Naive thymus-derived CD4-positive, alpha-beta T cell (primary cell): ENCODE measurements at regions not wholly inside any gene's neighbourhood (a gene's known extent, or its start where the extent isn't known, plus 50 kb on each side); places are given as distances from the start of the nearest gene placed in this dataset.
"Not testable (repeated sequence)": the region's sequence is repeated elsewhere in the genome, so short reads cannot be mapped to it uniquely, and the experiment has no call there.

Source experiments
- ATAC-seq: fragments of 150-1000 bp; cut with Tn5 transposase; 2 replicates; pipeline ENCODE4 v1.10.0; 2021; ENCODE audit warnings: mild to moderate bottlenecking, moderate library complexity
- CTCF ChIA-PET: fragments of 350-600 bp; sonication (Branson Sonifier 250); formaldehyde crosslinking; loops from one replicate; lab custom pipeline; 2021; ENCODE audit warnings: antibody characterized with exemption; lab: Charles Lee
- POLR2A ChIA-PET: fragments of 350-600 bp; sonication (Branson Sonifier 250); formaldehyde crosslinking; loops from one replicate; lab custom pipeline; 2021; ENCODE audit warnings: antibody characterized with exemption, inconsistent platforms; lab: Charles Lee
- DNase-seq, 9 donors: peaks; one replicate each; pipeline versions ENCODE4 v3.0.0 to v3.0.0-alpha.2; 2020 to 2022; ENCODE audit warnings: mixed read lengths in 1 of 9
- H3K27ac ChIP-seq: one replicate; pipeline ENCODE4 v1.7.0; 2013; ENCODE audit warnings: mild to moderate bottlenecking, low read depth, low read length, moderate library complexity
- H3K27me3 ChIP-seq, 2 donors: one replicate each; pipeline ENCODE4 v1.7.0; 2013; ENCODE audit warnings: low read length in 2 of 2, mild to moderate bottlenecking in 2 of 2, moderate library complexity in 2 of 2; ENCODE audit not compliant: control insufficient read depth in 2 of 2, insufficient read depth in 2 of 2
- H3K36me3 ChIP-seq, 3 experiments: 1 replicate in 2 of 3; 2 replicates in 1 of 3; pipeline ENCODE4 v1.7.0; 2013; ENCODE audit warnings: low read length in 3 of 3, mild to moderate bottlenecking in 3 of 3, moderate library complexity in 1 of 3; ENCODE audit not compliant: insufficient read depth in 3 of 3, control insufficient read depth in 2 of 3
- H3K4me1 ChIP-seq, 2 donors: one replicate each; pipeline ENCODE4 v1.7.0; 2013; ENCODE audit warnings: low read length in 2 of 2, mild to moderate bottlenecking in 2 of 2, moderate library complexity in 1 of 2; ENCODE audit not compliant: control insufficient read depth in 2 of 2, insufficient read depth in 2 of 2
- H3K4me3 ChIP-seq: 2 replicates; pipeline ENCODE4 v1.7.0; 2013; ENCODE audit warnings: mild to moderate bottlenecking, low read length
- H3K9me3 ChIP-seq, 3 experiments: 1 replicate in 2 of 3; 2 replicates in 1 of 3; pipeline ENCODE4 v1.7.0; 2013; ENCODE audit warnings: low read length in 3 of 3; ENCODE audit not compliant: control insufficient read depth in 2 of 3
- H3K27ac Mint-ChIP-seq, 9 donors: one replicate each; pipeline ENCODE4 v1.8.0; 2020 to 2022; ENCODE audit warnings: mixed read lengths in 9 of 9, mild to moderate bottlenecking in 8 of 9, moderate library complexity in 5 of 9, inconsistent platforms in 2 of 9
- H3K27me3 Mint-ChIP-seq, 5 donors: one replicate each; pipeline ENCODE4 v1.8.0; 2021 to 2022; ENCODE audit warnings: mixed read lengths in 5 of 5, mild to moderate bottlenecking in 1 of 5
- H3K36me3 Mint-ChIP-seq, 5 donors: one replicate each; pipeline ENCODE4 v1.8.0; 2020 to 2022; ENCODE audit warnings: mixed read lengths in 5 of 5, mild to moderate bottlenecking in 3 of 5, inconsistent platforms in 1 of 5
- H3K4me1 Mint-ChIP-seq, 7 donors: one replicate each; pipeline ENCODE4 v1.8.0; 2020 to 2022; ENCODE audit warnings: mixed read lengths in 7 of 7, mild to moderate bottlenecking in 3 of 7, inconsistent platforms in 1 of 7
- H3K4me3 Mint-ChIP-seq, 10 donors: one replicate each; pipeline ENCODE4 v1.8.0; 2020 to 2022; ENCODE audit warnings: mild to moderate bottlenecking in 10 of 10, mixed read lengths in 10 of 10, moderate library complexity in 6 of 10, inconsistent platforms in 2 of 10
- H3K9me3 Mint-ChIP-seq, 11 donors: one replicate each; pipeline ENCODE4 v1.8.0; 2020 to 2022; ENCODE audit warnings: mixed read lengths in 11 of 11, mild to moderate bottlenecking in 4 of 11, inconsistent platforms in 1 of 11, moderate library complexity in 1 of 11
- intact Hi-C, 2 donors: fragments of 100-400 bp; cut with micrococcal nuclease; formaldehyde crosslinking; loops; one replicate each; pipeline ENCODE4 v1.15.1; 2023

- POLR2A ChIA-PET, result no interaction called here
Measured at GRCh38 chr12:42030588-42030987, 114.1 kb downstream of the GXYLT1 start.

GRCh38 chr12:42027546-42027945 lies 117.1 kb downstream of the GXYLT1 start:
- ATAC-seq, result no peak
- POLR2A ChIA-PET, result no interaction called here
- DNase-seq, result no peak
- CTCF ChIA-PET, result no interaction called here
- no peaks in the 10 kb centered on the region for H3K36me3 ChIP-seq
- peaks cover 0 to 14% (median 10%) of the 10 kb centered on the region in 7 donors for H3K4me1 Mint-ChIP-seq
- no peaks in the 10 kb centered on the region for H3K27me3 ChIP-seq
- intact Hi-C loops, result loop anchor here in 1 of 2 donors (10.0 kb wide), 1 partner anchor 347 kb away; no protein-coding TSS in a partner anchor
- no peaks in the 10 kb centered on the region for H3K36me3 Mint-ChIP-seq
- H3K4me3 Mint-ChIP-seq, result no peak overlapping the region
- H3K4me1 ChIP-seq, result no peaks in the 10 kb centered on the region
- H3K27ac ChIP-seq, result no peak overlapping the region
- H3K9me3 Mint-ChIP-seq, result peaks cover 0 to 1% (median 0%) of the 10 kb centered on the region in 11 donors
- H3K4me3 ChIP-seq, result no peak overlapping the region
- peaks cover 6 to 22% (median 13%) of the 10 kb centered on the region in 5 donors for H3K27me3 Mint-ChIP-seq
- H3K27ac Mint-ChIP-seq, result no peak overlapping the region
- no peaks in the 10 kb centered on the region for H3K9me3 ChIP-seq

More at GRCh38 chr12:42030588-42030987, 114.1 kb downstream of the GXYLT1 start:
- H3K27me3 ChIP-seq, result no peaks in the 10 kb centered on the region
- H3K36me3 Mint-ChIP-seq, result no peaks in the 10 kb centered on the region
- H3K4me3 ChIP-seq, result no peak overlapping the region
- H3K4me1 Mint-ChIP-seq, result no peaks in the 10 kb centered on the region
- H3K4me3 Mint-ChIP-seq, result no peak overlapping the region
- no peak for DNase-seq
- H3K9me3 Mint-ChIP-seq, result peaks cover 0 to 1% (median 0%) of the 10 kb centered on the region in 11 donors
- H3K9me3 ChIP-seq, result no peaks in the 10 kb centered on the region
- H3K4me1 ChIP-seq, result no peaks in the 10 kb centered on the region
- intact Hi-C loops, result no loop called here
- CTCF ChIA-PET, result no interaction called here
- H3K27ac ChIP-seq, result no peak overlapping the region
- no peak for ATAC-seq
- H3K27ac Mint-ChIP-seq, result no peak overlapping the region
- no peaks in the 10 kb centered on the region for H3K36me3 ChIP-seq
- peaks cover under 1 to 22% (median 11%) of the 10 kb centered on the region in 5 donors for H3K27me3 Mint-ChIP-seq

- Mint-ChIP-seq H3K4me3 (peak overlapping the region; percentile 67 to 86 (median 78)), H3K4me1 (peaks cover 0 to 14% (median 10%) of the 10 kb centered on the region in 7 donors), H3K36me3 (no peaks in the 10 kb centered on the region), H3K9me3 (no peaks in the 10 kb centered on the region), H3K27ac (no peak overlapping the region), H3K27me3 (peaks cover 12 to 15% (median 12%) of the 10 kb centered on the region in 5 donors)
- no peaks in the 10 kb centered on the region for H3K9me3 ChIP-seq
- no peaks in the 10 kb centered on the region for H3K27me3 ChIP-seq
- H3K27ac ChIP-seq, result no peak overlapping the region
- ChIA-PET POLR2A (no interaction called here), CTCF (interaction anchor here (0.7 to 1.7 kb wide), 11 partner anchors 11 to 1109 kb away, joined by 3 to 11 read pairs (median 3); no protein-coding TSS in a partner anchor)
- H3K4me1 ChIP-seq, result no peaks in the 10 kb centered on the region
- intact Hi-C loops, result loop anchor here (1.0 to 10.0 kb wide), 6 partner anchors 308 to 1078 kb away; no protein-coding TSS in a partner anchor
- ATAC-seq (no peak), DNase-seq (no peak)
- H3K4me3 ChIP-seq, result no peak overlapping the region
- H3K36me3 ChIP-seq, result no peaks in the 10 kb centered on the region
Measured at GRCh38 chr12:42024495-42024830, 120.2 kb downstream of the GXYLT1 start.

- peak; percentile 41 to 73 (median 60) for DNase-seq
- H3K36me3 Mint-ChIP-seq, result no peaks in the 10 kb centered on the region
- peaks cover 12 to 15% (median 12%) of the 10 kb centered on the region in 5 donors for H3K27me3 Mint-ChIP-seq
- peak overlapping the region; percentile 67 to 86 (median 78) for H3K4me3 Mint-ChIP-seq
- Histone ChIP-seq H3K27me3 (no peaks in the 10 kb centered on the region), H3K36me3 (no peaks in the 10 kb centered on the region), H3K4me3 (peak overlapping the region; percentile 39), H3K9me3 (no peaks in the 10 kb centered on the region), H3K4me1 (no peaks in the 10 kb centered on the region), H3K27ac (no peak overlapping the region)
- H3K4me1 Mint-ChIP-seq, result peaks cover 0 to 14% (median 10%) of the 10 kb centered on the region in 7 donors
- peak overlapping the region in 3 of 9 donors; percentile 6 to 53 (median 14) for H3K27ac Mint-ChIP-seq
- CTCF ChIA-PET, result interaction anchor here (0.8 to 1.7 kb wide), 10 partner anchors 11 to 747 kb away, joined by 3 to 11 read pairs (median 4); no protein-coding TSS in a partner anchor
- H3K9me3 Mint-ChIP-seq, result no peaks in the 10 kb centered on the region
- ATAC-seq, result peak; percentile 86
- POLR2A ChIA-PET, result no interaction called here
- intact Hi-C loops, result loop anchor here (1.0 to 10.0 kb wide), 6 partner anchors 308 to 1078 kb away; no protein-coding TSS in a partner anchor
Measured at GRCh38 chr12:42023733-42024494, 120.8 kb downstream of the GXYLT1 start.

- H3K27me3 ChIP-seq, POLR2A ChIA-PET, DNase-seq, H3K4me3 Mint-ChIP-seq, H3K36me3 ChIP-seq, H3K4me3 ChIP-seq, CTCF ChIA-PET, H3K36me3 Mint-ChIP-seq, H3K9me3 ChIP-seq, H3K27ac Mint-ChIP-seq, H3K4me1 ChIP-seq, H3K27ac ChIP-seq, H3K9me3 Mint-ChIP-seq, ATAC-seq: not testable (repeated sequence)
- Mint-ChIP-seq H3K4me1 (peaks cover 0 to 14% (median 10%) of the 10 kb centered on the region in 7 donors), H3K27me3 (peaks cover 7 to 16% (median 15%) of the 10 kb centered on the region in 5 donors)
- intact Hi-C loops, result loop anchor here (5.0 to 10.0 kb wide), 3 partner anchors 335 to 760 kb away; no protein-coding TSS in a partner anchor
Measured at GRCh38 chr12:42021937-42022336, 122.7 kb downstream of the GXYLT1 start.

GRCh38 chr12:42021469-42021868 lies 123.2 kb downstream of the GXYLT1 start:
- intact Hi-C loops, result loop anchor here (5.0 to 10.0 kb wide), 3 partner anchors 334 to 759 kb away; no protein-coding TSS in a partner anchor
- no peaks in the 10 kb centered on the region for H3K9me3 ChIP-seq
- Mint-ChIP-seq H3K27me3 (peaks cover 12 to 17% (median 15%) of the 10 kb centered on the region in 5 donors), H3K9me3 (no peaks in the 10 kb centered on the region), H3K36me3 (no peaks in the 10 kb centered on the region), H3K4me1 (peaks cover 0 to 14% (median 10%) of the 10 kb centered on the region in 7 donors), H3K4me3 (no peak overlapping the region), H3K27ac (no peak overlapping the region)
- CTCF ChIA-PET, result no interaction called here
- no peak overlapping the region for H3K27ac ChIP-seq
- no peak overlapping the region for H3K4me3 ChIP-seq
- H3K4me1 ChIP-seq, result no peaks in the 10 kb centered on the region
- no peaks in the 10 kb centered on the region for H3K27me3 ChIP-seq
- H3K36me3 ChIP-seq, result no peaks in the 10 kb centered on the region
- peak; percentile 35 for ATAC-seq
- POLR2A ChIA-PET, result no interaction called here
- no peak for DNase-seq
